ENCODE measurements at regions not wholly inside any gene's neighbourhood (a gene's known extent, or its start where the extent isn't known, plus 50 kb on each side); places are given as distances from the start of the nearest gene placed in this dataset.

- no peak for DNase-seq
- H3K27ac Mint-ChIP-seq = no peak overlapping the region
- H3K36me3 Mint-ChIP-seq = peaks cover 0 to 6% (median 0%) of the 10 kb centered on the region in 3 donors
- no peak for ATAC-seq
- peaks cover 0 to 10% (median 3%) of the 10 kb centered on the region in 9 donors for H3K9me3 Mint-ChIP-seq
- H3K4me3 Mint-ChIP-seq = no peak overlapping the region
- H3K4me1 Mint-ChIP-seq = peaks cover 0 to 1% (median 0%) of the 10 kb centered on the region in 4 donors
- POLR2A ChIA-PET = no interaction called here
- H3K27me3 Mint-ChIP-seq = peaks cover 0 to 26% (median 1%) of the 10 kb centered on the region in 5 donors
Observed at GRCh38 chr9:108643731-108644510, 211.9 kb downstream of the ACTL7B start.

DNA sequence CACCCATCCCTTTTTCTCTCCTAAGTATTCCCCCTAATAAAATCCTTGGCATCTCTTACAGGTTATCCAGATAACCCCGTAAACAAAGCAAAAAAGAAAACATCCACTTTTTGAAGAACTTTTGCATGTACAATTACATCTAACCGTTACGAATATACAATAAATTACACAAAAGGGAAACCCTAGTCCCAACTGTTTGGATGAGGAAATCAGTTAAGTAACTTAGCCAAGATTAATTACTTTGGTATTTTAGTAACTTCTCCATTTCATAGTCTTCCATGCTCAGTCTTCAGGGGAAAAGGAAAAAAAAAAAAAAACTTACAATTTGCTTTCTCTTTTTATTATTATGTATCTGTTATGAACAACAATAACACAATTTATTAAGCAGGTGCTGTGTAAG is 212.9 kb downstream of the ACTL7B start:
- POLR2A ChIA-PET = no interaction called here
- ATAC-seq = no peak
- peaks cover 0 to 6% (median 0%) of the 10 kb centered on the region in 3 donors for H3K36me3 Mint-ChIP-seq

GRCh38 chr9:108640230-108640629 is 215.6 kb downstream of the ACTL7B start:
- ATAC-seq (no peak), DNase-seq (no peak)
- Mint-ChIP-seq H3K9me3 (peaks cover 0 to 10% (median 0%) of the 10 kb centered on the region in 9 donors), H3K27ac (no peak overlapping the region), H3K36me3 (no peaks in the 10 kb centered on the region), H3K4me1 (peaks cover 0 to 1% (median 0%) of the 10 kb centered on the region in 4 donors), H3K27me3 (peaks cover 0 to 25% (median 1%) of the 10 kb centered on the region in 5 donors), H3K4me3 (no peak overlapping the region)
- POLR2A ChIA-PET = no interaction called here

More for the DNA sequence above, 212.9 kb downstream of the ACTL7B start:
- Mint-ChIP-seq H3K4me3 (no peak overlapping the region), H3K27me3 (peaks cover 0 to 26% (median 1%) of the 10 kb centered on the region in 5 donors), H3K27ac (no peak overlapping the region), H3K9me3 (peaks cover 0 to 10% (median 3%) of the 10 kb centered on the region in 9 donors), H3K4me1 (peaks cover 0 to 1% (median 0%) of the 10 kb centered on the region in 4 donors)
- no peak for DNase-seq

DNA sequence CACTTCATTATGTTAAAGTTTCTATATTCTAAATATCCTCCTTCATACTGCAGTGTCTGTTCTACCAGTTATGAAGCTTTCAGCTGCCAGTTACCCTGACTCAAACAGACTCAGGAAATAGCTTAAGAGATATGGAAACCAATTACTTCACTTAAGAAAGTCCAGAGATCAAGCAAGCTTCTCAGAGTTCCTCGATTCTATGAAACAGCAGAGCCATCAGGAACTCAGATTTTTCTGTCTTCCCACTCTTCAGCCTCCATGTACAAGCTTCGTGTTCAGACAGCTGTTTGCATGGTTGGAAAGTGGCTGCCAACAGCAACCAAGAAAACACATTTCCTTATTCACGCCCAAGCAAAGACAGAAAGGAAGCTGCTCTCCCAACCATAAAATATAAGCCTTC is 216.1 kb downstream of the ACTL7B start:
- H3K27me3 Mint-ChIP-seq = peaks cover 0 to 25% (median 1%) of the 10 kb centered on the region in 5 donors
- DNase-seq (no peak), ATAC-seq (no peak)
- H3K4me1 Mint-ChIP-seq = peaks cover 0 to 1% (median 0%) of the 10 kb centered on the region in 4 donors
- H3K4me3 Mint-ChIP-seq = no peak overlapping the region
- no peaks in the 10 kb centered on the region for H3K36me3 Mint-ChIP-seq
- no peak overlapping the region for H3K27ac Mint-ChIP-seq
- POLR2A ChIA-PET = no interaction called here
- H3K9me3 Mint-ChIP-seq = peaks cover 0 to 7% (median 1%) of the 10 kb centered on the region in 9 donors

DNA sequence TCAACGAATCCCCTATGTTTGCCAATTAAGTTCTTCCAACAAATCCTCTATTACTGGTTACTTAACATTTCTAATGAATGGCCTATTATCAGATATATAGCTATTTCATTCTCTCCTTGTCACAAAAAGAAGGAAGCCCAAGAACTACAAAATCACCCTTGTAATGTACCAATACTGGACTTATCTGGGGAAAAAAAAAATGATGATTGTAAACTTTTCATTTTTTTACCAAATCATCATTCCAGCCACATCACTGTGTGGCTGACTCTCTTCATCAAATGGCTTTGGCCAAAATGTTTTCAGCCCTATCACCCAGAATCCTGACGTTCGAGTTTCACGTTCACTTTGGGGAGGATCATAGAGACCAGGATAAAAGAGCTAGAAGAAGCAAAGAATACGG is 216.7 kb downstream of the ACTL7B start:
- H3K4me1 Mint-ChIP-seq = peaks cover 0 to 1% (median 0%) of the 10 kb centered on the region in 4 donors
- H3K9me3 Mint-ChIP-seq = peaks cover 0 to 3% (median 0%) of the 10 kb centered on the region in 9 donors
- POLR2A ChIA-PET = no interaction called here
- no peak overlapping the region for H3K27ac Mint-ChIP-seq
- H3K27me3 Mint-ChIP-seq = peaks cover 0 to 22% (median 0%) of the 10 kb centered on the region in 5 donors
- no peaks in the 10 kb centered on the region for H3K36me3 Mint-ChIP-seq
- H3K4me3 Mint-ChIP-seq = no peak overlapping the region
- DNase-seq (no peak), ATAC-seq (no peak)

DNA sequence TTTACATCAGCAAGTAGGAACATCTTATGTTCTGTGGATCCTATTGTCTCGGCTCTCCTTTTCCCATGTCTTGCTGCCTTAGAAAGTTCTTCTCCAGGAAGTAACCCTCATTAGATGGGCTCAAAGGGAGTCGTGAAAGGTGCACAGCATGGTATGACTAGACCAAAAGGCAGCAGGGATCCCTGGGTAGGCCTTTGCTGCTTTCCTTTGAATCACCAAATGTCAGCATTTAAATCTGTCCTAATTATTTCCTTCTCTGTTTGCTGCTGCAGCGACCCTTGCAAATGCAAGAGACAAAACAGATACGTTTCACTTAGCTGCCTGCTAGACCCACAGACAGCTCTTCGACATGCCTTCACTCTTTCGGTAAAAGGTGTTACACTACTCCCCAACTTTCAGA is 218.4 kb downstream of the ACTL7B start:
- peaks cover 0 to 17% (median 0%) of the 10 kb centered on the region in 5 donors for H3K27me3 Mint-ChIP-seq
- DNase-seq (no peak), ATAC-seq (no peak)
- H3K27ac Mint-ChIP-seq = no peak overlapping the region
- no peak overlapping the region for H3K4me3 Mint-ChIP-seq
- peaks cover 0 to 3% (median 0%) of the 10 kb centered on the region in 9 donors for H3K9me3 Mint-ChIP-seq
- H3K4me1 Mint-ChIP-seq = no peaks in the 10 kb centered on the region
- POLR2A ChIA-PET = no interaction called here
- no peaks in the 10 kb centered on the region for H3K36me3 Mint-ChIP-seq

- no peak overlapping the region for H3K27ac Mint-ChIP-seq
- DNase-seq (no peak), ATAC-seq (no peak)
- no peaks in the 10 kb centered on the region for H3K36me3 Mint-ChIP-seq
- POLR2A ChIA-PET = interaction anchor here (0.5 kb wide), 1 partner anchor 42 kb away, joined by 3 read pairs; no protein-coding TSS in a partner anchor
- no peak overlapping the region for H3K4me3 Mint-ChIP-seq
- H3K27me3 Mint-ChIP-seq = peaks cover 0 to 17% (median 0%) of the 10 kb centered on the region in 5 donors
- no peaks in the 10 kb centered on the region for H3K4me1 Mint-ChIP-seq
- H3K9me3 Mint-ChIP-seq = peaks cover 0 to 3% (median 0%) of the 10 kb centered on the region in 9 donors
Observed at GRCh38 chr9:108636013-108636412, 219.8 kb downstream of the ACTL7B start.

DNA sequence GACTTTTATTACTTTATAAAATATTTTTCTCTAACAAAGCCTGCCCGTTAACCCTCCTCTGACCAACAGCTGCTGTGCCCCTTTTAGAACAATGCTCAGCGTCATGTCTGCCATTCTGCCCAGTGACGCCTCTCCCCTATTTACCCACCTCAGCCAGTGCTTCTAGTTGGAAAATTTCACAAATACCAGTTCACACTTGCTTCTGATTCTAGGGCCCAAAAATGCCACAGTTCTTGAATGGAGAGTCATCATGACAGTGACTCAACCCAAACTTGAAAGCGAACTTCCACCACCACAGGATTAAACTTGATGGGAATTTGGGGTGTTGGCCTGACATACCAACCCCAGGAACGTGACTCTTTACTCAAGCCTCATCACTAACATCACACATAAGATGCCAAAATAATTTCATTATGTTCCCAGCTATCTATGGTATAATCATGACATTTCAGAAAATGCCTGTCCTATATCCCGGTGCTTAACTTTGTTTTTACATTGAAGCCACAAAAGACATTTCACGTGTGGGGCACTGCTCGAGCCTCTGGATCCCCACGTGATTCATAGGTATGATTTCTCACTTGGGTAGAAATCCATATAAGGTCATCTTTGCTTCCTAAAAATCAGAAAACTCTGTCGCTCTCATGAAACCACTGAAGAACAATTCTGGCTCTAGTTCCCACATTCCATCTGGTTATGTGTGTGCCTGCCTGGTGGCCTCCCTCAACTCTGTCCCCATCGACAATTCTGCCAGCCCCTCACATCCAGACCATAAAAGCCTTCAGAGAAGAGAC is 220.9 kb downstream of the ACTL7B start:
- Mint-ChIP-seq H3K9me3 (peaks cover 0 to 3% (median 0%) of the 10 kb centered on the region in 9 donors), H3K4me3 (no peak overlapping the region), H3K4me1 (no peaks in the 10 kb centered on the region), H3K36me3 (no peaks in the 10 kb centered on the region), H3K27ac (no peak overlapping the region), H3K27me3 (peaks cover 0 to 9% (median 0%) of the 10 kb centered on the region in 5 donors)
- no peak for ATAC-seq
- POLR2A ChIA-PET = no interaction called here
- DNase-seq = no peak

GRCh38 chr9:108634204-108634603 is 221.6 kb downstream of the ACTL7B start:
- DNase-seq = no peak
- H3K4me3 Mint-ChIP-seq = no peak overlapping the region
- H3K9me3 Mint-ChIP-seq = peaks cover 0 to 6% (median 0%) of the 10 kb centered on the region in 9 donors
- no peak for ATAC-seq
- H3K4me1 Mint-ChIP-seq = no peaks in the 10 kb centered on the region
- H3K27me3 Mint-ChIP-seq = peaks cover 0 to 6% (median 0%) of the 10 kb centered on the region in 5 donors
- H3K36me3 Mint-ChIP-seq = no peaks in the 10 kb centered on the region
- POLR2A ChIA-PET = no interaction called here
- H3K27ac Mint-ChIP-seq = no peak overlapping the region

DNA sequence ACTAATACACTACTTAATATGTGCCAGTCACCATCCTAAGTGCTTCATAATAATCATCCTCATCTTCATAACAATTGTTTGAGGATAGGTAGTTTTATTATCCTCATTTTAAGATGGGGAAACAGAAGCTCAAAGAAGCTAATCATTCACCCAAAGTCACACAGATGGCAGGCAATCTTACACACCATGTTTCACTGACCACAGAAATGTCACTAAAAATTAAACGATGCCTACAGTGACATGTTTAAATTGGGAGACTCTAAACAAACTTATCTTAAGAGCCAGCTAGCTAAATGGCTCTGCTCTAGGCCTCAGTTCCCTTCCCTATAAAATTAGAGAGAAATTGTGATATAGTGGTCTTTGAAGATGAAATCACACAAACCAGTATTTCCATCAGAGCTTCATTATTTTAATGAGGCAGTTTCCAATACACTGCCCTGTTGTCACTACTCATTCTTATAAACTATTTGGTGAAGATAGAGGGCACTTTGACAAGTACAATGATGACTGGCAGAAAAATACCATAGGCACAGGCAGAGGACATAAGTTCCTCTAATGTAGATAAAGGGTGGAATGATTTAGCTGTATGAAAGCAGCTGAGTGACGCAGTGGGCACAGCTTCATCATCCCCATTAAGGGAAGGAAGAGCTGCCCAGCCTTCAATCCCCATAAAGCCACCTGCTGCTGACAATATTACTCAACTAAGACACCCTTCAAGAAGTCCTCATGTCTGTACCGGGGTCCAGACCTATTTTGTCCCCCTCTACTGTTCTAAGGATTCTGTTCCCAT is 224.1 kb downstream of the ACTL7B start:
- no peaks in the 10 kb centered on the region for H3K36me3 Mint-ChIP-seq
- POLR2A ChIA-PET = no interaction called here
- ATAC-seq = no peak
- no peak for DNase-seq
- peaks cover 0 to 5% (median 0%) of the 10 kb centered on the region in 5 donors for H3K27me3 Mint-ChIP-seq
- no peak overlapping the region for H3K27ac Mint-ChIP-seq
- peaks cover 0 to 14% (median 1%) of the 10 kb centered on the region in 9 donors for H3K9me3 Mint-ChIP-seq
- H3K4me1 Mint-ChIP-seq = no peaks in the 10 kb centered on the region
- no peak overlapping the region for H3K4me3 Mint-ChIP-seq

DNA sequence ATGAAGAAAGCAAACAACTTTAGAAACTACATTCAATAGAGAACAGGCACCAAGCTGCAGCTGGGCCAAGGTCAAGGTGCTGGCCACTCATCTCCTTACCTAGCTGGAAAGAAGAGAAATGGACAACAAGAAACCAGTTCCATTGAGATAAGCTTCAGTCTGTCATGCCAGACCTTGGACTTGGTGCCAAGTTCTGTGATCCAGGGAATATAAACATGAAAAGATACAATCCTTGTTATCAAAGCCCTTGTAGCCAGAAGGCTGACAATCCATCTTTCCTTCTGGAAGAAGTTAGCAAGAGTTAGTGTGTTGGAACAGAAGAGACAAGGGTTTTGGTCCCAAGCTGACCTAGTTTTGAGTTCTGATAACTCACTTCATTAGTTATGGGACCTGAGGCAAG is 227.5 kb downstream of the ACTL7B start:
- ATAC-seq (no peak), DNase-seq (no peak)
- Mint-ChIP-seq H3K9me3 (peaks cover 0 to 14% (median 2%) of the 10 kb centered on the region in 9 donors), H3K4me3 (no peak overlapping the region), H3K27me3 (peaks cover 0 to 13% (median 2%) of the 10 kb centered on the region in 5 donors), H3K36me3 (no peaks in the 10 kb centered on the region), H3K4me1 (no peaks in the 10 kb centered on the region), H3K27ac (no peak overlapping the region)
- POLR2A ChIA-PET = no interaction called here

GRCh38 chr9:108626743-108627142 is 229.0 kb downstream of the ACTL7B start:
- no peak for ATAC-seq
- peaks cover 0 to 14% (median 2%) of the 10 kb centered on the region in 9 donors for H3K9me3 Mint-ChIP-seq
- no peaks in the 10 kb centered on the region for H3K36me3 Mint-ChIP-seq
- no peaks in the 10 kb centered on the region for H3K4me1 Mint-ChIP-seq
- no peak overlapping the region for H3K27ac Mint-ChIP-seq
- H3K4me3 Mint-ChIP-seq = no peak overlapping the region
- no peak for DNase-seq
- POLR2A ChIA-PET = no interaction called here
- H3K27me3 Mint-ChIP-seq = peaks cover 0 to 13% (median 2%) of the 10 kb centered on the region in 5 donors
